ENCODE measurements at regions not wholly inside any gene's neighbourhood (a gene's known extent, or its start where the extent isn't known, plus 50 kb on each side); places are given as distances from the start of the nearest gene placed in this dataset.

DNA sequence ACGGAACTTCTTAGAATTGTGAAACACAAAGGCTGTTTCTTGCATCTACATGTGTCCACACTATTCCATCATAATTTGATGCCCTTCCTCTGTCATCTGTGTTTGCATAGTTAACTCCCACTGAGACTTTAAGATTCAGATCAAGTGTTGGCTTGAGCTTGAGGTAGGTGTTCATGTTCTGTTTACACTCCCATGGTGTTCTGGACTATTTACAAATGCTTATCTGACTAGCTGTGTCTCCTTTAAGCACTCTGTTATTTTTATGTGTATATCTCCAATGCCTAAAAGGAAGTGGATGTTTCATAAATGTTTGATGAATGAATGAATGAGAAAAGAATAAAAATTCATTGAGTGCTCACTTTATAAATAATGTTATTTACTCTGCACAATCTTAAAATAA is 622.7 kb downstream of the RAB28 start:
- H3K4me3 ChIP-seq (ENCODE audit: low read depth, low read length), result no peak overlapping the region
- DNase-seq (ENCODE audit: low read depth), result no peak
- TF ChIP-seq CTCF (IDR thresholded peaks at IDR 0.05; ENCODE audit: low read depth, low read length, missing control alignments), result no peak
- in situ Hi-C loops (cut with HindIII; ENCODE audit: low sequenced_read_pairs), result no loop called here

- TF ChIP-seq CTCF (IDR thresholded peaks at IDR 0.05; ENCODE audit: low read depth, low read length, missing control alignments), result peak; percentile 51
- peak; percentile 59 for DNase-seq (ENCODE audit: low read depth)
- no peak overlapping the region for H3K4me3 ChIP-seq (ENCODE audit: low read depth, low read length)
- in situ Hi-C loops (cut with HindIII; ENCODE audit: low sequenced_read_pairs), result loop anchor here (10.0 kb wide), 1 partner anchor 682 kb away; no protein-coding TSS in a partner anchor
These were observed 631.5 kb downstream of the RAB28 start for GRCh38 chr4:12852338-12853307.

DNA sequence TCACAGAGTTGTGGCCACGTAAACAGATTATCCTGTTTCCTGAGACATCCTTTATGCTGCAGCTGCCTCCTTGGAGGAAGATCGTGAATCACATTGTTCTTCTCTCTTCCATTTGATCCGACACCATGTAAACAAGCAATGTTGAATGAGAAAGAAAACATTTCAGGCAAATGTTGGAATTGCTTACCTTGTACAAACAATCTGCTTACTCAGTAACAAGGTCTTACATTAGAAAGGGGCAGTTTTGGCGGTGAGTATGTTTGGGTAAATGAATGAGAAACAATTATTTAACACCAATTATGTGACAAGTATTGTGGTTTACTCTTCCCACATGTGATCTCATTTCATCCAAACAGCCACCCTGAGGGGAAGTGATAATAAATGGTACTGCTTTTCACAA is 637.8 kb downstream of the RAB28 start:
- no peak for TF ChIP-seq CTCF (IDR thresholded peaks at IDR 0.05; ENCODE audit: low read depth, low read length, missing control alignments)
- in situ Hi-C loops (cut with HindIII; ENCODE audit: low sequenced_read_pairs), result no loop called here
- no peak overlapping the region for H3K4me3 ChIP-seq (ENCODE audit: low read depth, low read length)
- DNase-seq (ENCODE audit: low read depth), result no peak

DNA sequence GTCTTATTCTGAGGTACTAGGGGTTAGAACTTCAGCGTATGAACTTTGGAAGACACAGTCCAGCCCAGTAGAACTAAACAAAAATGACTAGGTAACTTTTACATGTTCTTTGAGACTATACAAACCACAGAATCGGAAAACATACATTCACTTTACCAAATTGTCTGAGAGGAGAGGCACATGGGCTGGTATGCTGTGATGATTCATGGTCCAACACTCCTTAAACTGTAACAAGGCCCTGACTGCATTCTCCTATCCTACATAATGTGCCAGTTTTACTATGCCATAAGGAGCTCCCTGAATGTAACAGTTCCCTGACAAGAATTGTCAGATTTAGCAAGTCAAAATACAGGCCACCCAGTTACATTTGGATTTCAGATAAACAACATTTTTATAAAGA is 640.0 kb downstream of the RAB28 start:
- in situ Hi-C loops (cut with HindIII; ENCODE audit: low sequenced_read_pairs), result no loop called here
- no peak overlapping the region for H3K4me3 ChIP-seq (ENCODE audit: low read depth, low read length)
- DNase-seq (ENCODE audit: low read depth), result no peak
- TF ChIP-seq CTCF (IDR thresholded peaks at IDR 0.05; ENCODE audit: low read depth, low read length, missing control alignments), result no peak

DNA sequence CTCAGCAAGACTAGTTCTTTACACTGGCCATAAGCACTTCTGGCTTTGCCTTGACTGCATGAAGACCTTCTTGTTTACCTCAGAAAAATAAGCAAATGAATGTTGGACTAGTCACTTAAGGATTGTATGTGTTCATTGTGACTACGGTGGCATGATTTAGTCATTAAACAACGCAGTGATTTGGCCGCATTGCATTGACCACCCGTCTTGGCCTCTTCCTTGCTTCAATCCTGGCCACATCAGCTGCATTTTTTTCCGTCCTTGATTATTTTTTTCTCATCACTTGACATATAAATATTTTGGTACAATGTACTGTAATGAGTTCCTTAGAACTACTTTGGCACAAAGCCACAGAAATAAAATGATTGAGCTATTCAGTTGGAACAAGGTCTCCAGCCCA is 656.2 kb downstream of the RAB28 start:
- DNase-seq (ENCODE audit: low read depth), result no peak
- in situ Hi-C loops (cut with HindIII; ENCODE audit: low sequenced_read_pairs), result no loop called here
- H3K4me3 ChIP-seq (ENCODE audit: low read depth, low read length), result no peak overlapping the region
- no peak for TF ChIP-seq CTCF (IDR thresholded peaks at IDR 0.05; ENCODE audit: low read depth, low read length, missing control alignments)

GRCh38 chr4:12791536-12791935 is 692.6 kb downstream of the RAB28 start:
- in situ Hi-C loops (cut with HindIII; ENCODE audit: low sequenced_read_pairs), result no loop called here
- DNase-seq (ENCODE audit: low read depth), result no peak
- no peak for TF ChIP-seq CTCF (IDR thresholded peaks at IDR 0.05; ENCODE audit: low read depth, low read length, missing control alignments)
- no peak overlapping the region for H3K4me3 ChIP-seq (ENCODE audit: low read depth, low read length)
